Gastroesophageal sphincter (tissue), 3 donors: ENCODE measurements at regions not wholly inside any gene's neighbourhood (a gene's known extent, or its start where the extent isn't known, plus 50 kb on each side); places are given as distances from the start of the nearest gene placed in this dataset.

Source experiments
- EP300 ChIP-seq: sonication (generic); formaldehyde crosslinking; IDR thresholded peaks from one replicate; pipeline ENCODE4 v1.6.1; 2017; ENCODE audit warnings: antibody characterized with exemption, mild to moderate bottlenecking
- POLR2A ChIP-seq, 2 donors: fragments of 450-650 bp; IDR thresholded peaks; one replicate each; pipeline ENCODE4 v1.6.1; 2017; ENCODE audit warnings: antibody characterized with exemption in 2 of 2, mild to moderate bottlenecking in 2 of 2, moderate library complexity in 1 of 2
- TF ChIP-seq, protein P1 (sequence below), 4 experiments: fragments of 200-600 bp in 2 of 4; fragments of 450-650 bp in 2 of 4; sonication (generic) in 1 of 4; IDR thresholded peaks; one replicate each; pipeline ENCODE4 v1.5.1; 2017 to 2019; ENCODE audit warnings: antibody characterized with exemption in 4 of 4, mild to moderate bottlenecking in 2 of 4, moderate library complexity in 2 of 4

DNA sequence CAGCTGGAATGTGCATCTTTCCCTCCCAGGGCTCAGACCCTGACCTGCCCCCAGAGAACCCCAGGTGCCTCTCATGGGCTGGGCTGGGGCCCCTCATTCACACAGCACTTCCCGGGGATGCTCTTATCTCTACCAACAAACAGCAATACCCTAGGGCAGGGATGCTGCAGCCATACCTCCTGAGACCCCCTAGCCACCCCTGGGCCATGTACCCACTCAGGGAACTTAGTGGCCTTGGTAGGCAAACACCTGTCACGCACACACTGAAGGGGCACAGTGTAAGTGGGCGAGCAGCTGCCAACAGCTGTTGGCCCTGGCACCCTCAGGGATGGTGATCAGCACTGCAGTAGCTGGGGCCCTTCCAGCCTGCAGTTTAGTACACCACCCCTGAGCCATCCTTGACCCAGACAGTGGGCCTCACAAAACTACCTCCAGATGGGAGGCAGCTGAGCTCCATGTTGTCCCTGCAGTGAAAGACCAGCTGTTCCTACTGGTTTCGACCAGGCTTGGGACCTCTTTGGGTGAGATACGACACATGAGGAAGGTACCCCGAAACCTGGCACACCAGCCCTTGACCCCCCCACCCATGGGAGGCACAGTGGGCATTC, 1723.6 kb downstream of the TP53TG3F start:
- TF ChIP-seq, protein P1, sequence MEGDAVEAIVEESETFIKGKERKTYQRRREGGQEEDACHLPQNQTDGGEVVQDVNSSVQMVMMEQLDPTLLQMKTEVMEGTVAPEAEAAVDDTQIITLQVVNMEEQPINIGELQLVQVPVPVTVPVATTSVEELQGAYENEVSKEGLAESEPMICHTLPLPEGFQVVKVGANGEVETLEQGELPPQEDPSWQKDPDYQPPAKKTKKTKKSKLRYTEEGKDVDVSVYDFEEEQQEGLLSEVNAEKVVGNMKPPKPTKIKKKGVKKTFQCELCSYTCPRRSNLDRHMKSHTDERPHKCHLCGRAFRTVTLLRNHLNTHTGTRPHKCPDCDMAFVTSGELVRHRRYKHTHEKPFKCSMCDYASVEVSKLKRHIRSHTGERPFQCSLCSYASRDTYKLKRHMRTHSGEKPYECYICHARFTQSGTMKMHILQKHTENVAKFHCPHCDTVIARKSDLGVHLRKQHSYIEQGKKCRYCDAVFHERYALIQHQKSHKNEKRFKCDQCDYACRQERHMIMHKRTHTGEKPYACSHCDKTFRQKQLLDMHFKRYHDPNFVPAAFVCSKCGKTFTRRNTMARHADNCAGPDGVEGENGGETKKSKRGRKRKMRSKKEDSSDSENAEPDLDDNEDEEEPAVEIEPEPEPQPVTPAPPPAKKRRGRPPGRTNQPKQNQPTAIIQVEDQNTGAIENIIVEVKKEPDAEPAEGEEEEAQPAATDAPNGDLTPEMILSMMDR (IDR thresholded peaks at IDR 0.05): no peak
- TF ChIP-seq POLR2A (IDR thresholded peaks at IDR 0.05) (no peak), EP300 (no peak)
